SK-N-SH treated with all-trans-retinoic acid at 6 μM for 48 hours (cell line): ENCODE measurements at regions not wholly inside any gene's neighbourhood (a gene's known extent, or its start where the extent isn't known, plus 50 kb on each side); places are given as distances from the start of the nearest gene placed in this dataset.

ENCODE experiments used
- ATAC-seq: fragments of 200-7000 bp; cut with Tn5 transposase; 3 replicates; pipeline ENCODE4 v1.9.1; 2020; ENCODE audit warnings: mild to moderate bottlenecking, moderate library complexity
- ARNTL ChIP-seq: fragments of 450-650 bp; formaldehyde crosslinking; IDR thresholded peaks from 2 replicates; pipeline ENCODE4 v1.5.0; 2020; ENCODE audit warnings: low read depth, mild to moderate bottlenecking, moderate library complexity, borderline replicate concordance
- BACH2 ChIP-seq: fragments of 250-450 bp; sonication (Bioruptor Pico); IDR thresholded peaks from 2 replicates; pipeline ENCODE4 v1.9.0; 2021; ENCODE audit warnings: mild to moderate bottlenecking, borderline replicate concordance
- CSDC2 ChIP-seq: fragments of 250-450 bp; sonication (Bioruptor Pico); IDR thresholded peaks from 2 replicates; pipeline ENCODE4 v1.5.0; 2020; ENCODE audit warnings: mild to moderate bottlenecking, moderate library complexity
- CSRNP3 ChIP-seq: fragments of 250-450 bp; sonication (Bioruptor Pico); IDR thresholded peaks from 2 replicates; pipeline ENCODE4 v1.5.1; 2021; ENCODE audit warnings: mild to moderate bottlenecking, moderate library complexity
- ESRRG ChIP-seq: fragments of 250-450 bp; sonication (Bioruptor Pico); IDR thresholded peaks from 2 replicates; pipeline ENCODE4 v1.6.1; 2021; ENCODE audit warnings: mild to moderate bottlenecking
- GLIS3 ChIP-seq: fragments of 250-450 bp; sonication (Bioruptor Pico); IDR thresholded peaks from 2 replicates; pipeline ENCODE4 v1.5.0; 2020; ENCODE audit warnings: mild to moderate bottlenecking, moderate library complexity
- ISL1 ChIP-seq: fragments of 250-450 bp; sonication (Bioruptor Pico); IDR thresholded peaks from 2 replicates; pipeline ENCODE4 v2.1.2; 2022; ENCODE audit warnings: mild to moderate bottlenecking, moderate library complexity
- OSR1 ChIP-seq: fragments of 250-450 bp; sonication (Bioruptor Pico); IDR thresholded peaks from 2 replicates; pipeline ENCODE4 v1.8.0; 2022; ENCODE audit warnings: moderate library complexity, mild to moderate bottlenecking, inconsistent platforms
- PATZ1 ChIP-seq: fragments of 250-450 bp; sonication (Bioruptor Pico); IDR thresholded peaks from 2 replicates; pipeline ENCODE4 v1.8.0; 2020; ENCODE audit warnings: mild to moderate bottlenecking, moderate library complexity, borderline replicate concordance
- PPARA ChIP-seq: fragments of 250-450 bp; sonication (Bioruptor Pico); IDR thresholded peaks from 2 replicates; pipeline ENCODE4 v1.5.0; 2020; ENCODE audit warnings: mild to moderate bottlenecking, borderline replicate concordance
- RARB ChIP-seq: fragments of 250-450 bp; sonication (Bioruptor Pico); IDR thresholded peaks from 2 replicates; pipeline ENCODE4 v1.8.0; 2021; ENCODE audit warnings: mild to moderate bottlenecking, moderate library complexity
- SNAI2 ChIP-seq: fragments of 250-450 bp; sonication (Bioruptor Pico); IDR thresholded peaks from 2 replicates; pipeline ENCODE4 v1.5.0; 2020; ENCODE audit warnings: mild to moderate bottlenecking, moderate library complexity
- TCF4 ChIP-seq: fragments of 250-450 bp; sonication (Bioruptor Pico); IDR thresholded peaks from 2 replicates; pipeline ENCODE4 v1.8.0; 2021; ENCODE audit warnings: mild to moderate bottlenecking, moderate library complexity, borderline replicate concordance
- TOX ChIP-seq: fragments of 250-450 bp; sonication (Bioruptor Pico); IDR thresholded peaks from 2 replicates; pipeline ENCODE4 v1.8.0; 2021; ENCODE audit warnings: mild to moderate bottlenecking, moderate library complexity, borderline replicate concordance
- ZFP3 ChIP-seq: fragments of 250-450 bp; sonication (Bioruptor Pico); IDR thresholded peaks from 2 replicates; pipeline ENCODE4 v1.5.0; 2020; ENCODE audit warnings: mild to moderate bottlenecking, moderate library complexity
- ZFP30 ChIP-seq: fragments of 450-650 bp; formaldehyde crosslinking; IDR thresholded peaks from 2 replicates; pipeline ENCODE4 v1.5.0; 2022; ENCODE audit warnings: mild to moderate bottlenecking, moderate library complexity
- ZNF70 ChIP-seq: fragments of 450-650 bp; formaldehyde crosslinking; IDR thresholded peaks from 2 replicates; pipeline ENCODE4 v1.5.0; 2020; ENCODE audit warnings: mild to moderate bottlenecking, moderate library complexity
- ZNF8 ChIP-seq: fragments of 450-650 bp; formaldehyde crosslinking; IDR thresholded peaks from 2 replicates; pipeline ENCODE4 v1.5.0; 2020; ENCODE audit warnings: mild to moderate bottlenecking, moderate library complexity
- TF ChIP-seq, protein P1 (sequence below): fragments of 250-450 bp; sonication (Bioruptor Pico); IDR thresholded peaks from 2 replicates; pipeline ENCODE4 v1.8.0; 2021; ENCODE audit warnings: low read depth, mild to moderate bottlenecking, moderate library complexity, borderline replicate concordance
- TF ChIP-seq, protein P2 (sequence below): fragments of 250-450 bp; sonication (Bioruptor Pico); IDR thresholded peaks from 2 replicates; pipeline ENCODE4 v1.5.0; 2020; ENCODE audit warnings: mild to moderate bottlenecking, moderate library complexity

- TF ChIP-seq, protein P1, sequence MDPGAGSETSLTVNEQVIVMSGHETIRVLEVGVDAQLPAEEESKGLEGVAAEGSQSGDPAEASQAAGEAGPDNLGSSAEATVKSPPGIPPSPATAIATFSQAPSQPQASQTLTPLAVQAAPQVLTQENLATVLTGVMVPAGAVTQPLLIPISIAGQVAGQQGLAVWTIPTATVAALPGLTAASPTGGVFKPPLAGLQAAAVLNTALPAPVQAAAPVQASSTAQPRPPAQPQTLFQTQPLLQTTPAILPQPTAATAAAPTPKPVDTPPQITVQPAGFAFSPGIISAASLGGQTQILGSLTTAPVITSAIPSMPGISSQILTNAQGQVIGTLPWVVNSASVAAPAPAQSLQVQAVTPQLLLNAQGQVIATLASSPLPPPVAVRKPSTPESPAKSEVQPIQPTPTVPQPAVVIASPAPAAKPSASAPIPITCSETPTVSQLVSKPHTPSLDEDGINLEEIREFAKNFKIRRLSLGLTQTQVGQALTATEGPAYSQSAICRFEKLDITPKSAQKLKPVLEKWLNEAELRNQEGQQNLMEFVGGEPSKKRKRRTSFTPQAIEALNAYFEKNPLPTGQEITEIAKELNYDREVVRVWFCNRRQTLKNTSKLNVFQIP (CRISPR knock-in tag), result no peak
- TF ChIP-seq PPARA (CRISPR knock-in tag), result no peak
Observed at GRCh38 chr21:18602711-18603110, 199.1 kb upstream of the TMPRSS15 start (continued).

GRCh38 chr21:18603261-18603660 lies 199.7 kb upstream of the TMPRSS15 start:
- TF ChIP-seq SNAI2 (no peak), PATZ1 (CRISPR knock-in tag) (no peak), CSDC2 (CRISPR knock-in tag) (no peak), ZFP3 (CRISPR knock-in tag) (no peak), TCF4 (no peak), ZNF8 (CRISPR knock-in tag) (no peak), ZFP30 (CRISPR knock-in tag) (no peak), RARB (CRISPR knock-in tag) (no peak), CSRNP3 (CRISPR knock-in tag) (no peak), PPARA (CRISPR knock-in tag) (no peak), GLIS3 (CRISPR knock-in tag) (no peak), ARNTL (CRISPR knock-in tag) (no peak), OSR1 (CRISPR knock-in tag) (no peak)
- TF ChIP-seq, protein P1 (CRISPR knock-in tag), result no peak
- ATAC-seq, result no peak

DNA sequence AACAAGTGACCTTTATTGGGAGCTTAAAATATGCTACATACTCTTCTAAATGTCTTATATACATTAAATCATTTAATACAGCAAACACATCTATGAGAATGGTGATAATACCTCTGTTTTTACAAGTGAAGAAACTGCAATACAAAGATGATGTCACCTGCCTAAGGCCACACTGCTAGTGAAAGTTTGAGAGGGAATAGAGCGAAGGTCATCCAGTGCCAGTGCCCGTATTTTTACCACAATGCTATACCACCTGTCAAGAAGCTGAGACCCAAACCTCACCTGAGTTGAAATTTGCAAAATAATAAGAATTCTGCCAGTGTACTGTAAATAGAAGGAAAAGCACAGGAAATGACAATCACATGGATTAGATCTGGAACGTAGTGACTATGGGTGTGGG lies 200.4 kb upstream of the TMPRSS15 start:
- TF ChIP-seq BACH2 (CRISPR knock-in tag) (no peak), CSRNP3 (CRISPR knock-in tag) (no peak), TOX (CRISPR knock-in tag) (no peak)
- no peak for ATAC-seq

- ATAC-seq, result no peak
- no peak for TF ChIP-seq TOX (CRISPR knock-in tag)
- TF ChIP-seq ZFP30 (CRISPR knock-in tag), result no peak
- TF ChIP-seq PPARA (CRISPR knock-in tag), result no peak
- TF ChIP-seq CSRNP3 (CRISPR knock-in tag), result no peak
- no peak for TF ChIP-seq ZNF70
- no peak for TF ChIP-seq SNAI2
- TF ChIP-seq, protein P2, sequence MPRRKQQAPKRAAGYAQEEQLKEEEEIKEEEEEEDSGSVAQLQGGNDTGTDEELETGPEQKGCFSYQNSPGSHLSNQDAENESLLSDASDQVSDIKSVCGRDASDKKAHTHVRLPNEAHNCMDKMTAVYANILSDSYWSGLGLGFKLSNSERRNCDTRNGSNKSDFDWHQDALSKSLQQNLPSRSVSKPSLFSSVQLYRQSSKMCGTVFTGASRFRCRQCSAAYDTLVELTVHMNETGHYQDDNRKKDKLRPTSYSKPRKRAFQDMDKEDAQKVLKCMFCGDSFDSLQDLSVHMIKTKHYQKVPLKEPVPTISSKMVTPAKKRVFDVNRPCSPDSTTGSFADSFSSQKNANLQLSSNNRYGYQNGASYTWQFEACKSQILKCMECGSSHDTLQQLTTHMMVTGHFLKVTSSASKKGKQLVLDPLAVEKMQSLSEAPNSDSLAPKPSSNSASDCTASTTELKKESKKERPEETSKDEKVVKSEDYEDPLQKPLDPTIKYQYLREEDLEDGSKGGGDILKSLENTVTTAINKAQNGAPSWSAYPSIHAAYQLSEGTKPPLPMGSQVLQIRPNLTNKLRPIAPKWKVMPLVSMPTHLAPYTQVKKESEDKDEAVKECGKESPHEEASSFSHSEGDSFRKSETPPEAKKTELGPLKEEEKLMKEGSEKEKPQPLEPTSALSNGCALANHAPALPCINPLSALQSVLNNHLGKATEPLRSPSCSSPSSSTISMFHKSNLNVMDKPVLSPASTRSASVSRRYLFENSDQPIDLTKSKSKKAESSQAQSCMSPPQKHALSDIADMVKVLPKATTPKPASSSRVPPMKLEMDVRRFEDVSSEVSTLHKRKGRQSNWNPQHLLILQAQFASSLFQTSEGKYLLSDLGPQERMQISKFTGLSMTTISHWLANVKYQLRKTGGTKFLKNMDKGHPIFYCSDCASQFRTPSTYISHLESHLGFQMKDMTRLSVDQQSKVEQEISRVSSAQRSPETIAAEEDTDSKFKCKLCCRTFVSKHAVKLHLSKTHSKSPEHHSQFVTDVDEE (CRISPR knock-in tag), result no peak
- no peak for TF ChIP-seq ESRRG (CRISPR knock-in tag)
- no peak for TF ChIP-seq RARB (CRISPR knock-in tag)
- TF ChIP-seq, protein P1 (CRISPR knock-in tag), result no peak
- no peak for TF ChIP-seq ISL1 (CRISPR knock-in tag)
- no peak for TF ChIP-seq ZFP3 (CRISPR knock-in tag)
Observed at GRCh38 chr21:18608226-18608625, 204.6 kb upstream of the TMPRSS15 start.
